Right lobe of liver (tissue), 4 donors: ENCODE measurements at regions not wholly inside any gene's neighbourhood (a gene's known extent, or its start where the extent isn't known, plus 50 kb on each side); places are given as distances from the start of the nearest gene placed in this dataset.

Experiments used
- POLR2A ChIP-seq: fragments of 450-650 bp; IDR thresholded peaks from one replicate; pipeline ENCODE4 v1.6.1; 2017; ENCODE audit warnings: antibody characterized with exemption, mild to moderate bottlenecking
- TF ChIP-seq, protein P1 (sequence below), 4 donors: fragments of 200-600 bp in 3 of 4; fragments of 450-650 bp in 1 of 4; IDR thresholded peaks; one replicate each; pipeline versions ENCODE4 v1.5.1 to v1.8.0; 2016 to 2022; ENCODE audit warnings: antibody characterized with exemption in 4 of 4, mild to moderate bottlenecking in 2 of 4
- donor health status: DM: no; HTN: no; CAD: no.
- donor health status: DM: no; HTN: no; CAD: no.
- donor health status: DM: no; HTN: yes; CAD: no.

DNA sequence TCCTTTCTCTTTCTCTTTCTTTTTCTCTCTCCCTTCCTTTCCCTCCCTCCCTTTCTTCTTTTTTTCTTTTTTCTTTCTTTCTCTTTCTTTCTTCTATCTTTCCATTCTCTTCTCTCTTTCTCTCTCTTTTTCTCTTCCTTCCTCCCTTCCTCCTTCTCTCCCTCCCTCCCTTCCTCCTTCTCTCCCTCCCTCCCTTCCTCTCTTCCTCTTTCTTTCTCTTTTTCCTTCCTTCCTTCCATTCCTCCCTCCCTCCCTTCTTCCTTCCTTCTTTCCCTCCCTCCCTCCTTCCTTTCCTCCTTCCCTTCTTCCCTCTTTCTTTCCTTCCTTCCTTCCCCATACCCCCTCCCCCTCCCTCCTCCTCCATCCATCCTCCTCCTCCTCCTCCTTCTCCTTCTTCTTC is 243.3 kb upstream of the CTNND2 start:
- TF ChIP-seq, protein P1, sequence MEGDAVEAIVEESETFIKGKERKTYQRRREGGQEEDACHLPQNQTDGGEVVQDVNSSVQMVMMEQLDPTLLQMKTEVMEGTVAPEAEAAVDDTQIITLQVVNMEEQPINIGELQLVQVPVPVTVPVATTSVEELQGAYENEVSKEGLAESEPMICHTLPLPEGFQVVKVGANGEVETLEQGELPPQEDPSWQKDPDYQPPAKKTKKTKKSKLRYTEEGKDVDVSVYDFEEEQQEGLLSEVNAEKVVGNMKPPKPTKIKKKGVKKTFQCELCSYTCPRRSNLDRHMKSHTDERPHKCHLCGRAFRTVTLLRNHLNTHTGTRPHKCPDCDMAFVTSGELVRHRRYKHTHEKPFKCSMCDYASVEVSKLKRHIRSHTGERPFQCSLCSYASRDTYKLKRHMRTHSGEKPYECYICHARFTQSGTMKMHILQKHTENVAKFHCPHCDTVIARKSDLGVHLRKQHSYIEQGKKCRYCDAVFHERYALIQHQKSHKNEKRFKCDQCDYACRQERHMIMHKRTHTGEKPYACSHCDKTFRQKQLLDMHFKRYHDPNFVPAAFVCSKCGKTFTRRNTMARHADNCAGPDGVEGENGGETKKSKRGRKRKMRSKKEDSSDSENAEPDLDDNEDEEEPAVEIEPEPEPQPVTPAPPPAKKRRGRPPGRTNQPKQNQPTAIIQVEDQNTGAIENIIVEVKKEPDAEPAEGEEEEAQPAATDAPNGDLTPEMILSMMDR (IDR thresholded peaks at IDR 0.05): no peak
- TF ChIP-seq POLR2A: no peak
